Testis (tissue), 2 donors: ENCODE measurements at regions not wholly inside any gene's neighbourhood (a gene's known extent, or its start where the extent isn't known, plus 50 kb on each side); places are given as distances from the start of the nearest gene placed in this dataset.

Experiments used
- CTCF ChIP-seq, 3 experiments: fragments of 450-650 bp in 2 of 3; fragments of 200-600 bp in 1 of 3; sonication (generic) in 1 of 3; IDR thresholded peaks; one replicate each; pipeline ENCODE4 v1.5.1; 2016 to 2019; ENCODE audit warnings: antibody characterized with exemption in 3 of 3, mild to moderate bottlenecking in 2 of 3, moderate library complexity in 1 of 3
- POLR2A ChIP-seq: fragments of 450-650 bp; IDR thresholded peaks from one replicate; pipeline ENCODE4 v1.6.1; 2017; ENCODE audit warnings: antibody characterized with exemption, mild to moderate bottlenecking, moderate library complexity

GRCh38 chr9:118336250-118336942 is 632.2 kb downstream of the TLR4 start:
- no peak for TF ChIP-seq CTCF (IDR thresholded peaks at IDR 0.05)
- no peak for TF ChIP-seq POLR2A
